CD4-positive, CD25-positive, alpha-beta regulatory T cell (primary cell): ENCODE measurements at regions not wholly inside any gene's neighbourhood (a gene's known extent, or its start where the extent isn't known, plus 50 kb on each side); places are given as distances from the start of the nearest gene placed in this dataset.
A peak's percentile ranks its signal among the peaks of the same experiment; 100 is the strongest.

Experiments used
- ATAC-seq, 2 donors: fragments of 150-1000 bp; cut with Tn5 transposase; one replicate each; pipeline ENCODE4 v1.10.0; 2021; ENCODE audit warnings: low read depth in 2 of 2, moderate number of reproducible peaks in 2 of 2, moderate library complexity in 1 of 2
- DNase-seq, 3 donors: peaks; one replicate each; pipeline versions ENCODE4 v3.0.0 to v3.0.0-alpha.2; 2012 to 2022; ENCODE audit warnings: mixed read lengths in 1 of 3
- H3K27ac ChIP-seq: one replicate; pipeline ENCODE4 v1.7.0; 2013; ENCODE audit warnings: mild to moderate bottlenecking, low read length; ENCODE audit not compliant: insufficient read depth, poor library complexity, severe bottlenecking
- H3K27me3 ChIP-seq: one replicate; pipeline ENCODE4 v1.7.0; 2013; ENCODE audit warnings: low read length; ENCODE audit not compliant: control insufficient read depth, insufficient read depth
- H3K36me3 ChIP-seq: one replicate; pipeline ENCODE4 v1.7.0; 2013; ENCODE audit warnings: mild to moderate bottlenecking, low read length, moderate library complexity; ENCODE audit not compliant: control insufficient read depth, insufficient read depth
- H3K4me1 ChIP-seq: 2 replicates; pipeline ENCODE4 v1.7.0; 2013; ENCODE audit warnings: mild to moderate bottlenecking, low read length; ENCODE audit not compliant: insufficient read depth, control insufficient read depth, poor library complexity, severe bottlenecking
- H3K4me3 ChIP-seq: one replicate; pipeline ENCODE4 v1.7.0; 2013; ENCODE audit warnings: low read depth, mild to moderate bottlenecking, low read length, moderate library complexity
- H3K9me3 ChIP-seq, 2 experiments: 1 replicate in 1 of 2; 2 replicates in 1 of 2; pipeline ENCODE4 v1.7.0; 2013; ENCODE audit warnings: low read length in 2 of 2, mild to moderate bottlenecking in 1 of 2, moderate library complexity in 1 of 2; ENCODE audit not compliant: control insufficient read depth in 2 of 2
- H3K27ac Mint-ChIP-seq, 3 donors: one replicate each; pipeline ENCODE4 v1.8.0; 2020 to 2022; ENCODE audit warnings: mild to moderate bottlenecking in 3 of 3, mixed read lengths in 3 of 3, moderate library complexity in 2 of 3
- H3K27me3 Mint-ChIP-seq: one replicate; pipeline ENCODE4 v1.8.0; 2022; ENCODE audit warnings: mild to moderate bottlenecking, mixed read lengths
- H3K36me3 Mint-ChIP-seq: one replicate; pipeline ENCODE4 v1.8.0; 2020; ENCODE audit warnings: mixed read lengths
- H3K4me1 Mint-ChIP-seq, 4 donors: one replicate each; pipeline ENCODE4 v1.8.0; 2020 to 2022; ENCODE audit warnings: mixed read lengths in 4 of 4, mild to moderate bottlenecking in 1 of 4
- H3K4me3 Mint-ChIP-seq, 4 donors: one replicate each; pipeline ENCODE4 v1.8.0; 2020 to 2022; ENCODE audit warnings: mild to moderate bottlenecking in 4 of 4, mixed read lengths in 4 of 4, moderate library complexity in 3 of 4
- H3K9me3 Mint-ChIP-seq, 7 donors: one replicate each; pipeline ENCODE4 v1.8.0; 2020 to 2022; ENCODE audit warnings: mixed read lengths in 7 of 7, mild to moderate bottlenecking in 3 of 7, moderate library complexity in 2 of 7

GRCh38 chr1:5485436-5485835, 506.8 kb downstream of the NPHP4 start:
- Histone ChIP-seq H3K27me3 (no peaks in the 10 kb centered on the region), H3K4me1 (peaks cover 5% of the 10 kb centered on the region), H3K4me3 (no peak overlapping the region), H3K27ac (no peak overlapping the region), H3K36me3 (no peaks in the 10 kb centered on the region), H3K9me3 (no peaks in the 10 kb centered on the region)
- no peaks in the 10 kb centered on the region for H3K36me3 Mint-ChIP-seq
- ATAC-seq, result no peak
- H3K27ac Mint-ChIP-seq, result peak overlapping the region in 1 of 3 donors; percentile 65
- peaks cover 0 to 8% (median 0%) of the 10 kb centered on the region in 4 donors for H3K4me1 Mint-ChIP-seq
- H3K9me3 Mint-ChIP-seq, result no peaks in the 10 kb centered on the region
- no peak overlapping the region for H3K4me3 Mint-ChIP-seq
- no peak for DNase-seq
- no peaks in the 10 kb centered on the region for H3K27me3 Mint-ChIP-seq

- Histone ChIP-seq H3K27me3 (no peaks in the 10 kb centered on the region), H3K4me1 (peaks cover 5% of the 10 kb centered on the region), H3K36me3 (no peaks in the 10 kb centered on the region), H3K27ac (no peak overlapping the region), H3K9me3 (no peaks in the 10 kb centered on the region), H3K4me3 (no peak overlapping the region)
- peaks cover 0 to 8% (median 0%) of the 10 kb centered on the region in 4 donors for H3K4me1 Mint-ChIP-seq
- H3K9me3 Mint-ChIP-seq, result no peaks in the 10 kb centered on the region
- ATAC-seq, result no peak
- H3K27me3 Mint-ChIP-seq, result no peaks in the 10 kb centered on the region
- no peak for DNase-seq
- no peak overlapping the region for H3K27ac Mint-ChIP-seq
- no peak overlapping the region for H3K4me3 Mint-ChIP-seq
- H3K36me3 Mint-ChIP-seq, result no peaks in the 10 kb centered on the region
Measured at GRCh38 chr1:5484451-5485165, 507.6 kb downstream of the NPHP4 start.

- Mint-ChIP-seq H3K4me1 (peaks cover 0 to 8% (median 0%) of the 10 kb centered on the region in 4 donors), H3K4me3 (peak overlapping the region in 2 of 4 donors; percentile 23 to 51), H3K9me3 (no peaks in the 10 kb centered on the region), H3K36me3 (no peaks in the 10 kb centered on the region), H3K27ac (no peak overlapping the region), H3K27me3 (peaks cover 4% of the 10 kb centered on the region)
- H3K27ac ChIP-seq, result no peak overlapping the region
- H3K4me1 ChIP-seq, result peaks cover 5% of the 10 kb centered on the region
- ATAC-seq (peak; percentile 48 to 54), DNase-seq (peak; percentile 5 to 54 (median 49))
- no peaks in the 10 kb centered on the region for H3K36me3 ChIP-seq
- no peaks in the 10 kb centered on the region for H3K9me3 ChIP-seq
- H3K27me3 ChIP-seq, result no peaks in the 10 kb centered on the region
- H3K4me3 ChIP-seq, result no peak overlapping the region
Measured at GRCh38 chr1:5481889-5482288, 510.3 kb downstream of the NPHP4 start.

- Histone ChIP-seq H3K4me1 (peaks cover 5% of the 10 kb centered on the region), H3K36me3 (no peaks in the 10 kb centered on the region), H3K27ac (no peak overlapping the region), H3K4me3 (no peak overlapping the region), H3K27me3 (no peaks in the 10 kb centered on the region), H3K9me3 (no peaks in the 10 kb centered on the region)
- H3K36me3 Mint-ChIP-seq, result no peaks in the 10 kb centered on the region
- H3K9me3 Mint-ChIP-seq, result peaks cover 0 to 3% (median 0%) of the 10 kb centered on the region in 7 donors
- H3K4me1 Mint-ChIP-seq, result peaks cover 0 to 8% (median 0%) of the 10 kb centered on the region in 4 donors
- H3K27me3 Mint-ChIP-seq, result peaks cover 4% of the 10 kb centered on the region
- no peak overlapping the region for H3K4me3 Mint-ChIP-seq
- DNase-seq, result no peak
- no peak overlapping the region for H3K27ac Mint-ChIP-seq
- no peak for ATAC-seq
Measured at GRCh38 chr1:5480906-5481305, 511.3 kb downstream of the NPHP4 start.

- H3K27ac ChIP-seq, result no peak overlapping the region
- DNase-seq (no peak), ATAC-seq (no peak)
- H3K4me3 Mint-ChIP-seq, result no peak overlapping the region
- no peaks in the 10 kb centered on the region for H3K36me3 ChIP-seq
- H3K27me3 Mint-ChIP-seq, result peaks cover 4% of the 10 kb centered on the region
- peaks cover 5% of the 10 kb centered on the region for H3K4me1 ChIP-seq
- H3K4me3 ChIP-seq, result no peak overlapping the region
- H3K27ac Mint-ChIP-seq, result no peak overlapping the region
- peaks cover 0 to 8% (median 0%) of the 10 kb centered on the region in 4 donors for H3K4me1 Mint-ChIP-seq
- H3K27me3 ChIP-seq, result no peaks in the 10 kb centered on the region
- no peaks in the 10 kb centered on the region for H3K36me3 Mint-ChIP-seq
- peaks cover 0 to 3% (median 0%) of the 10 kb centered on the region in 7 donors for H3K9me3 Mint-ChIP-seq
- no peaks in the 10 kb centered on the region for H3K9me3 ChIP-seq
Measured at GRCh38 chr1:5479876-5480646, 512.2 kb downstream of the NPHP4 start.

GRCh38 chr1:5478961-5479360, 513.3 kb downstream of the NPHP4 start:
- Histone ChIP-seq H3K27ac (no peak overlapping the region), H3K4me1 (peaks cover 5% of the 10 kb centered on the region), H3K36me3 (no peaks in the 10 kb centered on the region), H3K9me3 (no peaks in the 10 kb centered on the region), H3K4me3 (no peak overlapping the region), H3K27me3 (no peaks in the 10 kb centered on the region)
- Mint-ChIP-seq H3K27me3 (peaks cover 4% of the 10 kb centered on the region), H3K27ac (no peak overlapping the region), H3K4me3 (no peak overlapping the region), H3K4me1 (peaks cover 0 to 8% (median 0%) of the 10 kb centered on the region in 4 donors), H3K36me3 (no peaks in the 10 kb centered on the region), H3K9me3 (peaks cover 0 to 3% (median 0%) of the 10 kb centered on the region in 7 donors)
- DNase-seq (no peak), ATAC-seq (no peak)

GRCh38 chr1:5478156-5478695, 514.0 kb downstream of the NPHP4 start:
- H3K27ac ChIP-seq, result no peak overlapping the region
- ATAC-seq (no peak), DNase-seq (no peak)
- peaks cover 0 to 8% (median 0%) of the 10 kb centered on the region in 4 donors for H3K4me1 Mint-ChIP-seq
- H3K27me3 Mint-ChIP-seq, result peaks cover 4% of the 10 kb centered on the region
- no peak overlapping the region for H3K4me3 ChIP-seq
- H3K4me3 Mint-ChIP-seq, result no peak overlapping the region
- H3K27ac Mint-ChIP-seq, result no peak overlapping the region
- H3K36me3 Mint-ChIP-seq, result no peaks in the 10 kb centered on the region
- peaks cover 0 to 3% (median 0%) of the 10 kb centered on the region in 7 donors for H3K9me3 Mint-ChIP-seq
- no peaks in the 10 kb centered on the region for H3K9me3 ChIP-seq
- H3K27me3 ChIP-seq, result no peaks in the 10 kb centered on the region
- no peaks in the 10 kb centered on the region for H3K36me3 ChIP-seq
- peaks cover 5% of the 10 kb centered on the region for H3K4me1 ChIP-seq
